IMR-90 (cell line): ENCODE measurements at regions not wholly inside any gene's neighbourhood (a gene's known extent, or its start where the extent isn't known, plus 50 kb on each side); places are given as distances from the start of the nearest gene placed in this dataset.

Source experiments
- CHD1 ChIP-seq: IDR thresholded peaks from 2 replicates; pipeline ENCODE4 v1.6.1; 2012; ENCODE audit warnings: low read depth, low read length, improper control_type of control experiment
- CTCF ChIP-seq: conservative IDR thresholded peaks from 2 replicates; pipeline ENCODE4 v1.5.1; 2012; ENCODE audit warnings: mild to moderate bottlenecking, low read depth, low read length, improper control_type of control experiment
- MAFK ChIP-seq: IDR thresholded peaks from 2 replicates; pipeline ENCODE4 v1.6.1; 2012; ENCODE audit warnings: low read depth, low read length, improper control_type of control experiment
- MAZ ChIP-seq: IDR thresholded peaks from 2 replicates; pipeline ENCODE4 v1.6.1; 2012; ENCODE audit warnings: low read depth, mild to moderate bottlenecking, low read length, improper control_type of control experiment, moderate library complexity, borderline replicate concordance
- NFE2L2 ChIP-seq: fragments of 150-350 bp; IDR thresholded peaks from 2 replicates; pipeline ENCODE4 v1.6.1; 2016; ENCODE audit warnings: low read depth, mild to moderate bottlenecking, low read length
- POLR2A ChIP-seq: IDR thresholded peaks from 2 replicates; pipeline ENCODE4 v1.6.1; 2012; ENCODE audit warnings: mild to moderate bottlenecking, low read depth, low read length
- RCOR1 ChIP-seq: IDR thresholded peaks from 2 replicates; pipeline ENCODE4 v1.6.1; 2012; ENCODE audit warnings: mild to moderate bottlenecking, low read length, improper control_type of control experiment; ENCODE audit not compliant: insufficient replicate concordance
- RFX5 ChIP-seq: IDR thresholded peaks from 2 replicates; pipeline ENCODE4 v1.8.0; 2012; ENCODE audit warnings: low read depth, mild to moderate bottlenecking, low read length, moderate library complexity
- SMC3 ChIP-seq: fragments of 150-350 bp; IDR thresholded peaks from 2 replicates; pipeline ENCODE4 v1.6.1; 2016; ENCODE audit warnings: low read depth, mild to moderate bottlenecking, antibody characterized with exemption, low read length, moderate library complexity

- TF ChIP-seq POLR2A = no peak
- no peak for TF ChIP-seq CHD1
- TF ChIP-seq CTCF = no peak
- TF ChIP-seq NFE2L2 = no peak
- TF ChIP-seq SMC3 = no peak
- TF ChIP-seq MAFK = no peak
- TF ChIP-seq RFX5 = no peak
- no peak for TF ChIP-seq MAZ
- no peak for TF ChIP-seq RCOR1
Observed at GRCh38 chrX:67328476-67328875, 215.3 kb upstream of the AR start.
